GM06990 (cell line): ENCODE measurements at regions not wholly inside any gene's neighbourhood (a gene's known extent, or its start where the extent isn't known, plus 50 kb on each side); places are given as distances from the start of the nearest gene placed in this dataset.

ENCODE experiments used
- DNase-seq: peaks from one replicate; pipeline ENCODE4 v3.0.0-alpha.2; 2011; ENCODE audit not compliant: insufficient read length; ENCODE audit errors: extremely low read depth
- H3K27me3 ChIP-seq: replicated peaks from 2 replicates; pipeline ENCODE4 v1.6.0; 2011; ENCODE audit warnings: low read length; ENCODE audit not compliant: control insufficient read depth, insufficient read depth
- H3K36me3 ChIP-seq: 2 replicates; pipeline ENCODE4 v1.5.1; 2011; ENCODE audit warnings: low read length; ENCODE audit not compliant: control insufficient read depth, insufficient read depth
- H3K4me3 ChIP-seq: replicated peaks from 2 replicates; pipeline ENCODE4 v1.5.1; 2011; ENCODE audit warnings: low read depth, mild to moderate bottlenecking, control low read depth, low read length
- CTCF ChIP-seq: IDR thresholded peaks from 2 replicates; pipeline ENCODE4 v1.5.1; 2011; ENCODE audit warnings: low read length, control low read depth, mild to moderate bottlenecking, inconsistent platforms; ENCODE audit not compliant: insufficient read depth, poor library complexity, severe bottlenecking

DNA sequence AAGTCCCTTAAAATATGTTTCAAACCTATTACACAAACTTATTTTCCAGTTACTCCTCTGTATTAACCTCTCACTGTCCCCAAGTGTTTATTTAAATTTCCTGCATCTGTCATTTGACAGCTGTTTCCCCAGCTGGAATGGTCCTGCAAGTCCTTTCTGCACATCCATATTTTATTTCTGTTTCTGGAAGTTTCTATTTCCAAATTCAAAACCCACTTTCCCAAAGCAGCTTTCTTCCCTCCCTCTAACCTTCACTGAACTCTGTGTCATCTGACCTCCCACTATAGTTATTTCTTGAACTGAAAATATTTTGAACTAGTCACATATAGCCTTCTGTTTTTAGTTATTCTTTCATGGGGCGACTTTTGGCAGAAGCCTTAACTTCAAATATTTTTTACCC lies 459.4 kb upstream of the MC4R start:
- no peak overlapping the region for H3K4me3 ChIP-seq
- no peaks in the 10 kb centered on the region for H3K36me3 ChIP-seq
- DNase-seq = no peak
- H3K27me3 ChIP-seq = no peaks in the 10 kb centered on the region
- TF ChIP-seq CTCF = no peak

GRCh38 chr18:60838677-60839076 lies 466.1 kb upstream of the MC4R start:
- TF ChIP-seq CTCF = no peak
- H3K4me3 ChIP-seq = no peak overlapping the region
- no peak for DNase-seq
- no peaks in the 10 kb centered on the region for H3K36me3 ChIP-seq
- no peaks in the 10 kb centered on the region for H3K27me3 ChIP-seq

DNA sequence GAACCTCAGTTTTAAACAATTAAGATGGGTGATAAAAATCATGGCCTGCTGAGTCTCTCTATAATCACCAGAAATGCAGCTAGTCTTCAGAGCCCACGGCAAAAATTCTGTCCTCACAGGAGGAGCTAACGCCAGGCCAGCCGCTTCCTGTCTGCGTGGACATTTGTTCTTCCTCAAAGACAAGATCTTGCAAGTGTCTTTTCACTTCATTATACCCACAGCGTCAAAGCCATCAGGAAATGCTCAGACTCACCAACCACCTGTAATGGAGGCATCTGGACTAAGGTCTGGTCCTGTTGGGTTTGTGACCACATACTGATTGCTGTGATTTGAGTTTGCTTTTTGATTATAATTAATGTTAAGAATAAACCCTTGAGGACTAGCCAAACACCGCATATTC lies 473.8 kb upstream of the MC4R start:
- TF ChIP-seq CTCF = no peak

GRCh38 chr18:60847517-60847916 lies 474.9 kb upstream of the MC4R start:
- H3K4me3 ChIP-seq = no peak overlapping the region
- no peak for TF ChIP-seq CTCF
- no peaks in the 10 kb centered on the region for H3K27me3 ChIP-seq
- H3K36me3 ChIP-seq = no peaks in the 10 kb centered on the region
- DNase-seq = no peak

More for the DNA sequence above, 473.8 kb upstream of the MC4R start:
- no peaks in the 10 kb centered on the region for H3K27me3 ChIP-seq
- H3K36me3 ChIP-seq = no peaks in the 10 kb centered on the region
- no peak for DNase-seq
- H3K4me3 ChIP-seq = no peak overlapping the region

- no peaks in the 10 kb centered on the region for H3K27me3 ChIP-seq
- TF ChIP-seq CTCF = no peak
- H3K4me3 ChIP-seq = no peak overlapping the region
- no peak for DNase-seq
- H3K36me3 ChIP-seq = no peaks in the 10 kb centered on the region
Measured at GRCh38 chr18:60861575-60861974, 471.7 kb upstream of the CDH20 start.

GRCh38 chr18:60862988-60863387 lies 470.2 kb upstream of the CDH20 start:
- no peak for DNase-seq
- H3K4me3 ChIP-seq = no peak overlapping the region
- H3K36me3 ChIP-seq = no peaks in the 10 kb centered on the region
- H3K27me3 ChIP-seq = no peaks in the 10 kb centered on the region
- TF ChIP-seq CTCF = no peak
